Activated CD8-positive, alpha-beta memory T cell treated with anti-CD3 and anti-CD28 coated beads, Interleukin-2, amount 50 U/mL, for 48 hours (primary cell): ENCODE measurements at regions not wholly inside any gene's neighbourhood (a gene's known extent, or its start where the extent isn't known, plus 50 kb on each side); places are given as distances from the start of the nearest gene placed in this dataset.

Source experiments
- DNase-seq: peaks from one replicate; pipeline ENCODE4 v3.0.0-alpha.2; 2020

GRCh38 chr2:81213598-81213997, 909.0 kb upstream of the LRRTM1 start:
- no peak for DNase-seq

- no peak for DNase-seq
These were observed 901.7 kb upstream of the LRRTM1 start for GRCh38 chr2:81206216-81206615.

- DNase-seq: no peak
These were observed 892.5 kb upstream of the LRRTM1 start for GRCh38 chr2:81196933-81197628.

DNA sequence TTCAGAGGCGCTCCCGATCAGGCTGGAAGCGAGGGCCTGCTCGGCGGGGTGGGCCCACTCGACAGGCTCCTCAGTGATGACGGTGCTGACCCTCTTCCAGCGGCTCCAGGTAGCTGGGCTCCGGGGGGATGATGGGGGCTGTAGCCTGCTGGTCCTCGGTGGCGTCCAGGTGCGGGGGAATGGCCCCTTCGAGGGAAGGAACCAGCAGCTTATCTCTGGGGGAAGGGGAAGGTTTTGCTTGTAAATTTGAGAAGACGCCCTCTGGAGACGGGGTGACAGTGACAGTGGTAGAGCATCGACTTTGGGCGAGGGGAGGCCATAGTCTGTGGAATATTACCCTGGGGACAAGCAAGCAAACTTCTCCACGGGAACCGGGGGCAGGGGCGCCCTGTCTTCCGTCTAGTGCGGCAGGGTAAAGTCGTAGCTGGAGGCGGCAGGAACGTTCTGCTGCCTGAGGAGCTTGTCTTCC, 891.9 kb upstream of the LRRTM1 start:
- DNase-seq: no peak

DNA sequence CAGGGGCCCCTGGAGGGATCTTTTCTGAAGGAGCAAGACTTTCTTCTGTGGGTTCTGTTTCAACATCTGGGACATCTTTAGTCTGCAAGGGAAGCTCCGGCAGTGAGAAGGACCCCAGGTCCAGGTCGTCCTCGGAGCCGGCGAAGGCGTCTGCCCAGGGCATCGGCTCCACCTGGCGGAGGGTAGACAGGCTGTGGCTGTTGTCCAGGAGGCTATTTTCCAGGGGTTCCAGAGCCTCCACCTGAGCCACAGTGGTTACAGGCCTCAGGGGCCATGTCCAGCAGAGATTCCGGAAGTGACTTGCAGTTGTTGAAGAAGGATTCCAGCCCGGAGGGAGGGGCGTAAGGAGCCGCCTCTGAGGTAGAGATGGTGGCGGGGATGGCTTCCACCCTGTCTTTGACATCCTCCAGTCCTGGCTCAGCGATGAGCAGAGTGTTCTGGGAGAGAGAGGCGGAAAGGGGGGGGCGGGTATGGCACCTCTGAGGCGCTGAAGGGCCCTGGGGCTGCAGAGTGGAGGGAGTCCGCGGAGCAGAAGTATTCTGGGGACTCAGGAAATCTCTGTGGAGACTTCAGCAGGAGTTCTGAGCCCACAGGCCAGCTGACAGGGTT, 891.3 kb upstream of the LRRTM1 start:
- no peak for DNase-seq

DNA sequence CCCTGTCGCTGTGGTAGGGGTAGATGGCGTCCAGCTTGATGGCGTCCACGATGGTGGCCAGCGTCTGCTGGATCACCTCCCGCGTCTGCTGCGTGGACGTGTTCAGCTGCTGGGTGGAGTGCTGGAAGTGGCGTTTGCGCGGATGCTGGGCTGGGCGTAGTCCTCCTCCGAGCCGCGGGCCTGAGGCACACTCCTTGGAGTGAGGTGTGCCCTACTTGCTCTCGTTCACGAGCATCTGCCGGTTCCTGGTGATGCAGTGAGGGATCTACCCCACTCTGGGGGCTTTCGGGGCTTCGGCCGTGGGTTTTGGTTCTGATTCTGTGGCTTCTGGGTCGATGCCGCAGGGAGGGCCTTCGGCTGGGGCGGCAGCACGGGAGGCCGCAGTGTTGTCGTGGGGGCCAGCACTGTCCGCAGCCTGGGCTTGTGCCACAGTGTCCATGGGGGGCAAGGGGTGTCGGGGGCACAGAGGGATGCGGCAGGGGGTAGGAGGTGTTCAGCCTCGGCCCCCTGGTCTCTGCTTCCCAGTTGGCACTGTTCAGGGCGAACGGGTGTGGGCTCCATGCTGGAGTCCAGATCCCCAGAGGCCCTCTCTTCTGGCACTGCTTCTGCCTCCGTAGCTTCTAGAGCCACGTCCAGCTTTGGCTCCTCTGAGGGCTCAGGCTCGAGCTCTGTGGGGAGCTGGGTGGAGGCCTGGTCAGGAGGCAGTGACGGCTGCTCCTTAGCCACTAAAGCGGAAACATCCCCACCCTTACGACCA, 890.6 kb upstream of the LRRTM1 start:
- no peak for DNase-seq

GRCh38 chr2:81194581-81194980, 890.0 kb upstream of the LRRTM1 start:
- DNase-seq: no peak

DNA sequence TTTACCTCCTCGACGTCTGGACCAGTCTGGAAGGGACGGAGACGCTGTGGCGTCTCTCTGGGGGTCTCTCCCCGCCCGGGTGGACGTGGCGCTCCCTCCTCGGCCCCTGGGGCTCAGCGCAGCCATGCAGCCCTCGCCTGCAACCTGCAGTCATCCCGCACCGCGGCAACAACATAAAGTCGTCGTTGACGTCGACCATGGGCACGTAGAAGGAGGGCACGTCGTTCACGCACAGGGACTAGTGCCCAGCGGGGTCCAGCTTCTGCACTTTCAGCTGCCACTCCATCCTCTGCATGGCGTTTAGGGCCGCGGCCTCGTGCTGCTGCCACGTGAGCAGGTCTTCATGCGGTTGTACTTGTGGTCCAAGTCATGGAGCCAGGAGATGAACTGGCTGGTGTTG, 889.6 kb upstream of the LRRTM1 start:
- no peak for DNase-seq

- DNase-seq: no peak
These were observed 877.3 kb upstream of the LRRTM1 start for GRCh38 chr2:81181845-81182244.

DNA sequence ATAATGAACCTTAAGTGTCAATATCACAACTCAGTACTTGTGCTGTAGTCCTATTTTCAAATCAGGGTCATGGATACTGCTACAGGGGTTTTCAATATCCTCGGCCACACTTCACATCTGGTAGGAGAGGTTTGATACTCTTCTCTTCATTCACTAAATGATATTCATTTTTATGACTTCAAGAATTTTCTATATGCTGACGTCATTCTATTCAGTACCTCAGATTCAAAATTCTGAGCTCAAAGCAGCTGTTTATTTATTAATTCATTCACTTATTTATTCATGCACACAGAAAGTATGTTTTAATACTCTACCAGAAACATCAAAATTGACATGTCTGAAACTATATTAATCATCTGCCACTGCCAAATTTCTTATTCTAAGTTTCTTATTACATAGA, 866.9 kb upstream of the LRRTM1 start:
- DNase-seq: no peak

- DNase-seq: no peak
These were observed 859.0 kb upstream of the LRRTM1 start for GRCh38 chr2:81163583-81163982.

GRCh38 chr2:81158505-81158904, 854.0 kb upstream of the LRRTM1 start:
- DNase-seq: no peak

DNA sequence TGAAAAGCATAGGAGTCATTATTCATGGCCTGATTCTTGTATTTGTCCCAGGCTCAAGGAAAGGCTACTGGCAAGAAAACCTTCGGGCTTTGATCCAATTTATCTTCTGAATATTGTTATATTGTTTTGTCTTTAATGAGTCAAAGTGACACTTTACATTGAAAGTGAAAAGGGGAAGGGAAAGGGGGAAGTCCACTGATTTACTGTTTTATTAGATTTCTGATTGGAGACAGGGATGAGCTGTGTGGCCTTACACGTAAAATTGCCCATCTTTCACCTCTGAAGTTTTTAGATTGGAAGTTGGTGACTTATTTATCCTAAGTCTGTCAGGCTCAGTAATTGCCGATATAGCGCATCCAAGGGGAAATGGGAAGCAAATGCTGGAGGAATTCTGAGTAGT, 843.8 kb upstream of the LRRTM1 start:
- no peak for DNase-seq

GRCh38 chr2:81136296-81136695, 831.7 kb upstream of the LRRTM1 start:
- DNase-seq: no peak

- DNase-seq: no peak
These were observed 792.8 kb upstream of the LRRTM1 start for GRCh38 chr2:81097361-81097760.

GRCh38 chr2:81093031-81093430, 788.5 kb upstream of the LRRTM1 start:
- DNase-seq: no peak

DNA sequence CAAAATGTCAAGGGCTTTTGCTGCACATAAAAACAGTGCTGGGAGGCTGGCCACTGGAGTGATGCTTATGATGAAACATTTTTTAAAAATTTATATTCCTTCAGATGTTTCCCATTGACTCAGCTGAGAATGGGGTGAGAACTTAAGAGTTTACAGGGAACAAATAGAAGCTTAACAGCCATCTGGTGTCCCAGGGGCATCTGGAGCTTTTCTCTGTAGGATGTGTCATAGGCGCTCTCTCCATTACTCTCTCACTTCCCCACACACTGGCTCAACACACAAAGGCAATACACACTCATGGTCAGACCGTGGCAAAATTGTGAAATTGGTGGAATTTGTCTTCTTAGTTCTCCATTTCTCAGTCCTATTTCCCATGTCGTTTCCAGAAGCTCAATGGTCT, 783.1 kb upstream of the LRRTM1 start:
- no peak for DNase-seq

- no peak for DNase-seq
These were observed 779.5 kb upstream of the LRRTM1 start for GRCh38 chr2:81084101-81084500.

DNA sequence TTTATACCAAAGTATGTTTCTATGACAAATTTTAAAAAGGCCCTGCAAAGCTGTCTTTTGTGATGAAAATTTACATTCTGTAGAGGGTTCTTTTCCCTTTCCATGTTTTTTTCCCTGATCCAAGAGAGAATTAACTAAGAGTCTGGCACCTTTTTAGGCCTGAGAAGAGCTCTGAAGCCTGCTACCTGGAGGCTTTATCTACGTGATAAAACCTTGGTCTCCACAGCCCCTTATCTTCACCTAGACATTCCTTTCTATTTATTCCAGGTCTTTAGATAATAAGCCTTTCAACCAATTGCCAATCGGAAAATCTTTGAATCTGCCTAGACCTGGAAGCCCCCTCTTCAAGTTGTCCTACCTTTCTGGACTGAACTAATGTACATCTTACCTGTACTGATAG, 774.1 kb upstream of the LRRTM1 start:
- no peak for DNase-seq

- no peak for DNase-seq
These were observed 773.5 kb upstream of the LRRTM1 start for GRCh38 chr2:81078102-81078501.

DNA sequence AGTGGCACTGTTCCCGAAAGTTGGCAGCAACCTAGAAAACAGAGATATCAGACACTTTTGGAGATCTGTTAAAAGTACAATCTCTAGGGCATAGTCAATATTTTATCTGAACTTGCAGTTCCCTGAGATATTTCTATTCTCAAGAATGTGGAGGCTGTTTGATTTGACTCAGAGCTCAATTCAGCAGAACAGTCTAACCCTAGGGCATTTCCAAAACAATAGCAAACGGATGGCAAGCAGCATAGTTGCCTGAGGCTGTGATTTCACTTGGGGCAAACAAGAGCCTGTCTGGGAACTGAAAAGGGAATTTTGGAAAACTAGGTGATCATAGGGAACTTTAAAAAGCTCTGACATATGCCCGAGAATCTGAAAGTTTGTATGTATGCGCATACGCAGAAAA, 772.8 kb upstream of the LRRTM1 start:
- DNase-seq: no peak

- DNase-seq: no peak
These were observed 768.9 kb upstream of the LRRTM1 start for GRCh38 chr2:81073412-81073811.

GRCh38 chr2:81068144-81068543, 763.6 kb upstream of the LRRTM1 start:
- DNase-seq: no peak

GRCh38 chr2:81061016-81061415, 756.5 kb upstream of the LRRTM1 start:
- DNase-seq: no peak
